AG09319 (cell line): ENCODE measurements at regions not wholly inside any gene's neighbourhood (a gene's known extent, or its start where the extent isn't known, plus 50 kb on each side); places are given as distances from the start of the nearest gene placed in this dataset.
"Not testable (repeated sequence)": the region's sequence is repeated elsewhere in the genome, so short reads cannot be mapped to it uniquely, and the experiment has no call there.

Experiments used
- DNase-seq: peaks from one replicate; pipeline ENCODE4 v3.0.0-alpha.2; 2010; ENCODE audit warnings: low read depth; ENCODE audit errors: extremely low read depth
- TF ChIP-seq, protein P1 (sequence below): IDR thresholded peaks from 2 replicates; pipeline ENCODE4 v1.5.1; 2011; ENCODE audit warnings: low read depth, mild to moderate bottlenecking, inconsistent platforms, low read length, moderate library complexity

DNA sequence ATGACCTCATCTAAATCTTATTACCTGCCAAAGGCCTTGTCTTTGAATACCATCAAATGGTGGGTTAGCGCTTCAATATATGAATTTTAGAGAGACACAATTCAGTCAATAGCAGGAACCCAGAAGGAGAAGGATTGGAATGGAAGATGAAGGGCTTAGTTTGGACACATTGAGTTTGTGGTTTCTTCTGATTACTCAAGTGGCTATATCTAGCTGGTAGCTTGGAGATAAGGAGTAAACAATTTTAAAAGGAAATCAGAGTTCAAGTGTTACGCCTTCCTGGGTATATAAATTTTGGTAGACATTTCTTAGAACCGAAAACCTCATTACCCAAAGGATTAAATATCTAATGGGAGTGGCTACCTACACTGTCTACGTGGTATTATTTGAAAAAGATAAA, 80.2 kb downstream of the RGS2 start:
- TF ChIP-seq, protein P1, sequence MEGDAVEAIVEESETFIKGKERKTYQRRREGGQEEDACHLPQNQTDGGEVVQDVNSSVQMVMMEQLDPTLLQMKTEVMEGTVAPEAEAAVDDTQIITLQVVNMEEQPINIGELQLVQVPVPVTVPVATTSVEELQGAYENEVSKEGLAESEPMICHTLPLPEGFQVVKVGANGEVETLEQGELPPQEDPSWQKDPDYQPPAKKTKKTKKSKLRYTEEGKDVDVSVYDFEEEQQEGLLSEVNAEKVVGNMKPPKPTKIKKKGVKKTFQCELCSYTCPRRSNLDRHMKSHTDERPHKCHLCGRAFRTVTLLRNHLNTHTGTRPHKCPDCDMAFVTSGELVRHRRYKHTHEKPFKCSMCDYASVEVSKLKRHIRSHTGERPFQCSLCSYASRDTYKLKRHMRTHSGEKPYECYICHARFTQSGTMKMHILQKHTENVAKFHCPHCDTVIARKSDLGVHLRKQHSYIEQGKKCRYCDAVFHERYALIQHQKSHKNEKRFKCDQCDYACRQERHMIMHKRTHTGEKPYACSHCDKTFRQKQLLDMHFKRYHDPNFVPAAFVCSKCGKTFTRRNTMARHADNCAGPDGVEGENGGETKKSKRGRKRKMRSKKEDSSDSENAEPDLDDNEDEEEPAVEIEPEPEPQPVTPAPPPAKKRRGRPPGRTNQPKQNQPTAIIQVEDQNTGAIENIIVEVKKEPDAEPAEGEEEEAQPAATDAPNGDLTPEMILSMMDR, result no peak
- DNase-seq, result no peak

DNA sequence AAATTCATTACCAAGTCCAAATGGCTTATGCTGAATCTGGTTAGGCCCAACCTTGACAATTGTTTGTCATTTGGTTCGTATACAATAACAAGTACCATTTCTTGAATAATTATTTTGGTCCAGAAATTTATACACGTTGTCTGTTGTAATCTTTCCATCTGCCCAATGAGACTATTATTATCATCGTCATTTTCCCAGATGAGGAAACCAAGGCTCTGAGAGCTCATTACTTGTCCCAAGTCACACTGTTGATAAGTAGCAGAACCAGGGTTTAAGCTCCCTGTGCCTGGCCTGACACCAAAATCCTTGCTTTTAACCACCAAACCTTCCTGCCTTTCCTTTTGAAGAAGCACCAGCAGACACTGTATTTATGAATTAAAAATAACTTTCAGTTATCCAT, 81.3 kb downstream of the RGS2 start:
- TF ChIP-seq, protein P1, result no peak
- DNase-seq, result no peak

DNA sequence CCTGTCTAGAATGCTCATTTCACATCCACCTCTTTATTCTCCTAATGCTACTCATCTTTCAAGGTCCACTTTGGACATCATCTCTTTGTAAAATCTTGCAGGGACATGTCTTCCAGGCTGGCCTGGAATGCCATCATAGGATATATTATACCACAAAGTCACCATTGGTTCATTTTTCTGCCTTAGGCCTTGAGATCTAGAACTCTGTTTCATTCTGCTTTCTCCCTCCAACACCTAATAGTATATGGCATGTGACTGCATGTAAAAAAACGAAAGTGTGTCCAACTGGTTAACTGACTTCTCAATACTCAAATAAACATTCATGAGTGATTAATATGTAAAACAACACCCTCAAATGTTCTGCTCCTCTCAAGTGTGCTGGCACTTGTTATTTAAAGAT, 84.1 kb downstream of the RGS2 start:
- no peak for DNase-seq
- TF ChIP-seq, protein P1, result no peak

DNA sequence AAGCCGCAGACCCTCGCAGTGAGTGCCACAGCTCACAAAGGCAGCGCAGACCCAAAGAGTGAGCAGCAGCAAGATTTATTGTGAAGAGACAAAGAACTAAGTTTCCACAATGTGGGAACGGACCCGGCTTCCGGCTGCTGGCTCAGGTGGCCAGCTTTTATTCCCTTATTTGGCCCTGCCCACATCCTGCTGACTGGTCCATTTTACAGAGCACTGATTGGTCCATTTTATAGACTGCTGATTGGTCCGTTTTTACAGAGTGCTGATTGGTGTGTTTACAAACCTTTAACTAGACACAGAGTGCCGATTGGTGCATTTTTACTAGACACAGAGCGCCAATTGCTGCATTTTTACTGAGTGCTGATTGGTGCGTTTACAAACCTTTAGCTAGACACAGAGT, 86.6 kb downstream of the RGS2 start:
- DNase-seq, result not testable (repeated sequence)

DNA sequence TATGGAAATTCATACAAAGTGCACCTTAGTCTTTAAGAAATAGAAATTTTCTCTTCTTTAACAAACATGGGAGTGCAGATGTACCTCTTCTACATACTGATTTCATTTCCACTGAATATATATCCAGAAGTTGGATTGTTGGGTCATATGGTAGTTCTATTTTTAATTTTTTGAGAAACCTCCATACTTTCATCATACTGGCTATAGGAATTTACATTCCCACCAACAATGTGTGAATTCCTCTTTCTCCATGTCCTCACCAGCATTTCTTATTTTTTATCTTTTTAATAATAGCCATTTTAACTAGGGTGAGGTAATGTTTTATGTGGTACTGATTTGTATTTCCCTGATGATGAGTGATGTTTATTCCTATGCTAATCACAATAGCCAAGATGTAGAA, 87.5 kb downstream of the RGS2 start:
- TF ChIP-seq, protein P1, result no peak
- no peak for DNase-seq

DNA sequence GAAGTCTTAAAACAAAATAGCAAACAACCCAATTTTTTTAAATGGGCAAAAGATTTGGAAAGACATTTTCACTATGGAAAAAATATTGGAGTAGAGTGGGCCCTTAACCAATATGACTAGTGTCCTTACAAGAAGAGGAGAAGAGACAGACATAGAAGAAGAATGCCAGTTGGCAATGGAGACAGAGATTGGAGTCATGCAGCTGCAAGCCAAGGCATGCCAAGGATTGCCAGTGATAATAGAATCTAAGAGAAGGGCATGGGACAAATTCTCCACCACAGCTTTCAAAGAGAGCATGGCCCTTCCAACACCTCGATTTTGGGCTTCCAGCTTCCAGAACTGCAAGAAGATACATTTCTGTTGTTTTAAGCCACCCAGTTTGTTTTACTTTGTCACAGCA, 92.7 kb downstream of the RGS2 start:
- no peak for DNase-seq
- TF ChIP-seq, protein P1, result no peak

DNA sequence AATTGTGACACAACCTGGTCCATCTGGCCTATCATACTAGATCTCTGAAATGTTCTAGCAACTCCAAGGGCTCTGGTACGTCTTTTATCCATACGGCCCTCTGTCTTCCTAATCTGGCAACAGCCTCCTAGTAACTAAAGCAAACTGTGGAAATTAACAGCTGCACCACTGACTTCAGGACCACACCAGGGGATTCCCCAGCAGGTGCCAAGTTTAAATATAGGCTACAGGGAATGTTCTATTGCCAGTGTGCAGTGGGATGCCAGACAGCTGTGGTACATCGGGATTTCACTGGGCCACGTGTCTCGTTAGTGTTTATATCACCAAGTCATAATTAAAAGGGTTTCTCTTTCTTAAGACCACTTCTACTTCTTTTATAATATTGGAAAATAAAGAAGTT, 94.3 kb downstream of the RGS2 start:
- TF ChIP-seq, protein P1, result no peak
- DNase-seq, result no peak

DNA sequence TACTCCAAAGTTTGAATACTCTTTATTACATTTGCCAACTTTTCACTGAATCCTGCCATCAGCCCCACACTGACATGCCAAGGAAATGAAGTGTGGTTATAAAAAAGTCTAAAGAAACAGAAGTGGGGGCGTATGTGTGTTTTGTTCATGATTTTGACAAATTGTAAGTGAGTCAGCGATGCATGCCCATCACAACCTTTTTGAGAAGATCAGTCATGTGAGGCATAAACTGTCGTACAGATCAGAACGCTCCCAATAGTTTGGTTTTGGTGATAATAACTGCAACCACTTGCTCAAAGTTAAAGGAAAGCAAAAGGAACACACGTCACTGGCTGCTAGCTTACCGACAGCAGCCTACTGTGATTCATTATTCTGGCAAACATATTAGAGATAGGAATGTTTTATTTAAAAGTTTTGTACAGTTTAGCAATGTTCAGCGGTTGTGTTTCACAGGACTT, 95.6 kb downstream of the RGS2 start:
- TF ChIP-seq, protein P1, result no peak
- peak; percentile 10 for DNase-seq
